GM12864 (cell line): ENCODE measurements at regions not wholly inside any gene's neighbourhood (a gene's known extent, or its start where the extent isn't known, plus 50 kb on each side); places are given as distances from the start of the nearest gene placed in this dataset.

ENCODE experiments used
- DNase-seq: peaks from one replicate; pipeline ENCODE4 v3.0.0-alpha.2; 2011; ENCODE audit warnings: low read depth
- H3K4me3 ChIP-seq: 2 replicates; pipeline ENCODE4 v1.5.1; 2011; ENCODE audit warnings: mild to moderate bottlenecking, low read depth, low read length, control low read depth
- CTCF ChIP-seq: IDR thresholded peaks from 2 replicates; pipeline ENCODE4 v1.5.1; 2011; ENCODE audit warnings: low read depth, mild to moderate bottlenecking, moderate library complexity, low read length, control low read depth, inconsistent platforms; ENCODE audit errors: missing control alignments

- DNase-seq = no peak
- H3K4me3 ChIP-seq = no peak overlapping the region
- no peak for TF ChIP-seq CTCF
Observed at GRCh38 chr15:96413657-96414056, 83.2 kb downstream of the NR2F2 start.

- no peak for TF ChIP-seq CTCF
- H3K4me3 ChIP-seq = no peak overlapping the region
Observed at GRCh38 chr15:96414875-96415274, 84.4 kb downstream of the NR2F2 start.

GRCh38 chr15:96415513-96416217, 85.2 kb downstream of the NR2F2 start:
- TF ChIP-seq CTCF = no peak
- no peak overlapping the region for H3K4me3 ChIP-seq

More at GRCh38 chr15:96414875-96415274, 84.4 kb downstream of the NR2F2 start:
- no peak for DNase-seq

GRCh38 chr15:96416218-96416933, 85.9 kb downstream of the NR2F2 start:
- no peak for DNase-seq
- no peak overlapping the region for H3K4me3 ChIP-seq
- no peak for TF ChIP-seq CTCF

More at GRCh38 chr15:96415513-96416217, 85.2 kb downstream of the NR2F2 start:
- no peak for DNase-seq

- DNase-seq = no peak
- TF ChIP-seq CTCF = no peak
- no peak overlapping the region for H3K4me3 ChIP-seq
Observed at GRCh38 chr15:96416934-96417759, 86.6 kb downstream of the NR2F2 start.

- no peak for DNase-seq
- TF ChIP-seq CTCF = no peak
- no peak overlapping the region for H3K4me3 ChIP-seq
Observed at GRCh38 chr15:96417760-96418130, 87.2 kb downstream of the NR2F2 start.
